ENCODE measurements at regions not wholly inside any gene's neighbourhood (a gene's known extent, or its start where the extent isn't known, plus 50 kb on each side); places are given as distances from the start of the nearest gene placed in this dataset.

DNA sequence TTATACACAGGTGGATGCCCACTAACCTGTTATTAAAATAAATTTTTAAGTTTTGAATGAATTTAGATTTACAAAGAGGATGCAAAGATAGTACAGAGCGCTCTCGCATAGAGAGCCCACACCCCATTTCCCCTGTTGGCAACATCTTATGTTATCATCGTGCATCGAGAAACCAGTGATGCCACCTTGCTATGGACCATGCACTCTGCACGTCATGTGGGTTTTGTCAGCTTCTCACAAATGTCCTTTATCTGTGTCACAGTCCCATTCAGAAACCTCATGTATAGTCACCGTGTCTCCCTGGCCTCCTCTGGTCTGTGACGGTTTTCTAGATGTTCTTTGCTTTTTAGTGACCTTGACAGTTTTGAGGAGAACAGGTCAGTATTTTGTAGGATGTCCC is 60.0 kb downstream of the ING1 start:
- CTCF ChIA-PET: no interaction called here
- H3K36me3 Mint-ChIP-seq: no peaks in the 10 kb centered on the region
- H3K4me1 Mint-ChIP-seq: no peaks in the 10 kb centered on the region

DNA sequence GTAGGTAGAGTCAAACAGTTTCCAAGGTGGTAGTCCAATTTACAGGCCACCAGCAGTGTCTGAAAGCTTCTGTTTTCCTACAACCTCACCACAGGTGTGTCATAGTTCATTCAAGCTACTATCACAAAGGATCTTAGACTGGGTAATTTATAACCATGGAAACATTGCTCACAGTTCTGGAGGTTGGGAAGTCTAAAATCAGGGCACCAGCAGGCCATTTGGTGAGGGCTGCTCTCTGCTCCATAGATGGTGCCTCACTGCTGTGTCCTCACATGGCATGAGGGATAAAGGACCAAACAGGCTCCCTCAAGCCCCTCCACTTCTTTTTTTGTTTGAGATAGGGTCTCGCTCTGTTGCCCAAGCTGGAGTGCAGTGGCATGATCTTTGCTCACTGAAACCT is 60.6 kb downstream of the ING1 start:
- H3K9me3 Mint-ChIP-seq: no peaks in the 10 kb centered on the region
- no peaks in the 10 kb centered on the region for H3K36me3 Mint-ChIP-seq
- H3K27me3 Mint-ChIP-seq: peaks cover 36% of the 10 kb centered on the region
- no peak for DNase-seq
- H3K4me1 Mint-ChIP-seq: no peaks in the 10 kb centered on the region
- no peak overlapping the region for H3K27ac Mint-ChIP-seq
- CTCF ChIA-PET: no interaction called here
- no peak overlapping the region for H3K4me3 Mint-ChIP-seq

More for the DNA sequence above, 60.0 kb downstream of the ING1 start:
- H3K27me3 Mint-ChIP-seq: peaks cover 36% of the 10 kb centered on the region
- DNase-seq: no peak
- no peak overlapping the region for H3K4me3 Mint-ChIP-seq
- H3K9me3 Mint-ChIP-seq: no peaks in the 10 kb centered on the region
- no peak overlapping the region for H3K27ac Mint-ChIP-seq

DNA sequence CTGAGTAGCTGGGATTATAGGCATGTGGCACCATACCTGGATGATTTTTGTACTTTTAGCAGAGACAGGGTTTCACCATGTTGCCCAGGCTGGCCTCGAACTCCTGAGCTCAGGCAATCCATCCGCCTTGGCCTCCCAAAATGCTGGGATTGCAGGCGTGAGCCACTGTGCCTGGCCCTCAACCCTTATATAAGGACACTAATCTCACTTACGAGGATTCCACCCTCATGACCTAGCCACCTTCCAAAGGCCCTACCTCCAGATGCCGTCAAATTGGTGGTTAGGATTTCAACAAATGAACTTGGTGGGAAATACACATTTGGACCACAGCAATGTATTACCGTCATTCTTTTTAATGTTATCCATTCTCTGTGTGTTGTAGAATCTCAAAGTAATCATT is 61.0 kb downstream of the ING1 start:
- Mint-ChIP-seq H3K36me3 (no peaks in the 10 kb centered on the region), H3K27me3 (peaks cover 36% of the 10 kb centered on the region), H3K4me1 (no peaks in the 10 kb centered on the region), H3K9me3 (no peaks in the 10 kb centered on the region), H3K27ac (no peak overlapping the region), H3K4me3 (no peak overlapping the region)
- CTCF ChIA-PET: no interaction called here
- no peak for DNase-seq

DNA sequence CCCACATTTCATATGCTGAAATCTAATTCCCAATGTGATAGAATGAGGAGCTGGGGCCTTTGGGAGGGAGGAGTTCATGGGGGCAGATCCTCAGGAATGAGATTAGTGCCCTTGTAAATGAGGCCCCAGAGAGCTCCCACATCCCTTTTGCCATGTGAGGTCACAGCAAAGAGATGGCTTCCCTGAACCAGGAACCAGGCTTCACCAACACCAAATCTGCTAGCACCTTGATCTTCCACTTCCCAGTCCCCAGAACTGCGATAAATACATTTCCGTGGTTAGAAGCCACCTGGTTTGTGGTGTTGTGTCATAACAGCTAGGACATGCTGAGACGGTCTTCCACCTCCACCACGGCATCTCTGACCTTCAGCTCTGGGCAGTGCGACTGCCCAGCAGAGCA is 62.1 kb downstream of the ING1 start:
- CTCF ChIA-PET: no interaction called here
- Mint-ChIP-seq H3K27ac (no peak overlapping the region), H3K4me1 (no peaks in the 10 kb centered on the region), H3K27me3 (peaks cover 28% of the 10 kb centered on the region), H3K36me3 (no peaks in the 10 kb centered on the region), H3K4me3 (no peak overlapping the region), H3K9me3 (no peaks in the 10 kb centered on the region)
- DNase-seq: no peak

DNA sequence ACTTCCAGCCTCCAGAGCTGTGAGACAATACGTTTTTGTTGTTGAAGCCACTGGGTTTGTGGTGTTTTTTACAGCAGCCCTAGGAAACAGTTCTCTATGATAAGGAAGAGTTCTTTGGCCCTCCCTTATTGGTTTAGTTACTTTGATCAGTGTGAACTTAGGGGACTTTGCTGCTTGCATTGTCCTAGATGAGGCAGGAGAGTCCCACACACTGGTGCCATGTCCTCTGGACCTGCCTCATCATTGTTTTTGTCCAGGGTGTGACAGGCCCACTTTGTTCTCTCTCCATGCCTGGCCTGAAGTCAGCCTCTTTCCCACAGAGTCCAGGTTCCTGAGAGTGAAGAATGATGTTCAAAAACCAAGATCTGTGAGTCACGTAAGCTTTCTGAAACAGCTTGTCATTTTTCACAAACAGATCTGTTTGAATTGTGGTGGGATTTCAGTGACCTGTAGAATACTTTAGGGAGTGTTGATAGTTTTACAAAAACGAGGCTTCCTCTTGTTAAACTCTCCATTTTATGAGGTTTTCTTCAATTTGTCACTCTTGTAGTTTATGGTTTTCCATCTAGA is 63.8 kb downstream of the ING1 start:
- Mint-ChIP-seq H3K27ac (no peak overlapping the region), H3K27me3 (peaks cover 29% of the 10 kb centered on the region), H3K4me1 (no peaks in the 10 kb centered on the region), H3K9me3 (peaks cover under 1% of the 10 kb centered on the region), H3K36me3 (no peaks in the 10 kb centered on the region), H3K4me3 (no peak overlapping the region)
- CTCF ChIA-PET: no interaction called here
- DNase-seq: no peak

DNA sequence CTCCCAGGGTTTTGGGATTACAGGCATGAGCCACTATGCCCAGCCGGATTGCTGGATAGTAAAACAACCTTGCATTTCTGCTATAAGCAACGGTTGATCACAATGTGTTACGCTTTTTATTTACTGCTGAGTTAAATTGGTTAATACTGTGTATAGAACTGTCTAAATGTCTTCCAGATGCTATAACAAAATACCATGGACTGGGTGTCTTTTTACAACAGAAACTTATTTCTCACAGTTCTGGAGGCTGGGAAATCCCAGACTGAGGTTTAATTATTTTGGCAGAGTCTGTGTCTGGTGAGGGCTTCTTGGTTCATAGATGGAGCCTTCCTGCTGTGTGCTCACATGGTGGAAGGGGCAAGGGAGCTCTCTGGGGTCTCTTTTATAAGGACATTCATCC is 65.5 kb downstream of the ING1 start:
- DNase-seq: no peak
- no peak overlapping the region for H3K27ac Mint-ChIP-seq
- peaks cover 12% of the 10 kb centered on the region for H3K9me3 Mint-ChIP-seq

DNA sequence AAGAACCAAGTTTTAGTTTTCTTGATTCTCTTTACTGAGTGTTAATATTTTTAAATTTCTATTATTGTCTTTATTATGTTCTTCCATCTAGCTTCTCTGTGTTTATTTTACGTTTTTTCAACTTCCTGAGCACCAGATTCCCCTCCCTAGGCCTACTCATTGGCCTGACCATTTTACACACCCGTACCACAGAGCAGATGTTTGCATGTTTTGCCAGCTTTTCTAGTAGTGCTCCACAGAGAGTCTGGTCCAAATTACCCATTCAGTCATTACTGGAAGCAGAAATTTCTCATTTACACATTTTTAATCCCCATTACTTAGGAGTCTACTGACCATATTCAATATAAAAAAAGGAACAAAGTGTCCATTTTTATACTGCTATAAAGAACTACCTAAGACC is 66.9 kb downstream of the ING1 start:
- Mint-ChIP-seq H3K4me3 (no peak overlapping the region), H3K4me1 (no peaks in the 10 kb centered on the region), H3K9me3 (peaks cover 12% of the 10 kb centered on the region), H3K27ac (no peak overlapping the region), H3K36me3 (no peaks in the 10 kb centered on the region), H3K27me3 (peaks cover 30% of the 10 kb centered on the region)
- DNase-seq: no peak
- CTCF ChIA-PET: interaction anchor here (0.6 kb wide), 1 partner anchor 28 kb away, joined by 3 read pairs; no protein-coding TSS in a partner anchor

More for the DNA sequence above, 65.5 kb downstream of the ING1 start:
- no peaks in the 10 kb centered on the region for H3K36me3 Mint-ChIP-seq
- CTCF ChIA-PET: no interaction called here
- H3K4me3 Mint-ChIP-seq: no peak overlapping the region
- H3K4me1 Mint-ChIP-seq: no peaks in the 10 kb centered on the region
- H3K27me3 Mint-ChIP-seq: peaks cover 35% of the 10 kb centered on the region

- peaks cover 35% of the 10 kb centered on the region for H3K27me3 Mint-ChIP-seq
- H3K9me3 Mint-ChIP-seq: peaks cover 12% of the 10 kb centered on the region
- no peaks in the 10 kb centered on the region for H3K36me3 Mint-ChIP-seq
- no peak overlapping the region for H3K4me3 Mint-ChIP-seq
- no peaks in the 10 kb centered on the region for H3K4me1 Mint-ChIP-seq
- no peak for DNase-seq
- CTCF ChIA-PET: no interaction called here
- H3K27ac Mint-ChIP-seq: no peak overlapping the region
Measured at GRCh38 chr13:110782185-110782584, 68.7 kb downstream of the ING1 start.

DNA sequence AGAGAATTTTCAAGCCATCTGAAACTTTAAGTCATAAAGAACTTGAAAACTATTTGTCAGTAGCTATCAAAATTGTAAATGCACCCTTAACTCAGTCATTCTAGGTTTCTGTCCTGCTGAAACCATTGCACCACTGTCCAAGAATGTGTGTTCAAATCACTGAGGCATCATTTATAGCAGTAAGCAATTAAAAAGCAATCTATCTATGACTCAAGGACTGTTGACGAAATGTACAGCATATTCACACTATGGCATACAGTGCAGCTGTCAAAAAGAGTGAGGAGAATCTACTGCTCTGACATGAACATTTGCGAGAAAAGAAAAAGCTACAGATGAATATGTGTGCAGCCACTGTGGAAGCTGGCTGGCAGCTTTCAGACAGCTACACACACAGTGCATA is 71.2 kb downstream of the ING1 start:
- Mint-ChIP-seq H3K9me3 (peaks cover 12% of the 10 kb centered on the region), H3K27me3 (peaks cover 38% of the 10 kb centered on the region), H3K36me3 (no peaks in the 10 kb centered on the region), H3K4me3 (no peak overlapping the region), H3K4me1 (no peaks in the 10 kb centered on the region), H3K27ac (no peak overlapping the region)
- CTCF ChIA-PET: no interaction called here
- no peak for DNase-seq

DNA sequence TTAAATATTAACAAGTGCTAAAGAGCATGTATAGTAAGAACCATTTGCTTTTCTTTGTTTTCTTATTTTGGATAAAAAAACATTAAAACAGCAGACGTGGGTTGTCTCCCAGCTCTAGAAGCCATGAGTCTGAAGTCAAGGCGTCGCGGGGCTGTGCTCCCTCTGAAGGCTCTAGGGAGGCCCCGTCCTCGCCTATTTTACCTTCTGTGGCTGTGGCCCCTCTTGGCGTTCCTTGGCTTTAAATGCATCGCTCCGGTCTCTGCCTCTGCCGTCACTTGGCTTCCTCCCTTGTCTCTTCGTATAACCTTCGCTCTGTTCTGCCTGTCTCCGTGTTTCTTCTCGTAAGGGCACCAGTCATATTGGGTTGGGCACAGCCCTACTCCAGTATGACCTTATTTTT is 75.3 kb downstream of the ING1 start:
- H3K9me3 Mint-ChIP-seq: peaks cover 14% of the 10 kb centered on the region
- DNase-seq: no peak

GRCh38 chr13:110789871-110790270 is 76.4 kb downstream of the ING1 start:
- Mint-ChIP-seq H3K9me3 (peaks cover 14% of the 10 kb centered on the region), H3K27me3 (peaks cover 26% of the 10 kb centered on the region), H3K36me3 (no peaks in the 10 kb centered on the region), H3K4me3 (no peak overlapping the region), H3K4me1 (no peaks in the 10 kb centered on the region), H3K27ac (no peak overlapping the region)
- CTCF ChIA-PET: no interaction called here
- no peak for DNase-seq

More for the DNA sequence above, 75.3 kb downstream of the ING1 start:
- Mint-ChIP-seq H3K4me1 (no peaks in the 10 kb centered on the region), H3K27me3 (peaks cover 29% of the 10 kb centered on the region), H3K4me3 (no peak overlapping the region), H3K36me3 (no peaks in the 10 kb centered on the region), H3K27ac (no peak overlapping the region)
- CTCF ChIA-PET: no interaction called here

DNA sequence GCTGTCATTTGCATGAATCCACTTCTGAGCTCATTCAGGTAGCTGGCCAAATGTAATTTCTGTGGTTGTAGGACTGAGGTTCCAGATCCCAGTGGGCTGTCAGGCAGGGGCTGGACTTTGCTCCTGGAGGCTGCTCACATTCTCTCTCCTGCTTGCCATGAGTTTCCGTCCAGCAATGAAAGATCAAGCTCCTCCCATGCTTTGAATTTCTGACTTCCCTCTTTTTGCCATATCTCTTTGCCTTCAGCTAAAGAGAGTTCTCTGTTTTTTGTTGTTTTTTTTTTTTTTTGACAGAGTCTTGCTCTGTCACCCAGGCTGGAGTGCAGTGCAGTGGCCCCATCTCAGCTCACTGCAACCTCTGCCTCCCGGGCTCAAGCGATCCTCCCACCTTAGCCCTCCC is 76.9 kb downstream of the ING1 start:
- H3K4me3 Mint-ChIP-seq: no peak overlapping the region

DNA sequence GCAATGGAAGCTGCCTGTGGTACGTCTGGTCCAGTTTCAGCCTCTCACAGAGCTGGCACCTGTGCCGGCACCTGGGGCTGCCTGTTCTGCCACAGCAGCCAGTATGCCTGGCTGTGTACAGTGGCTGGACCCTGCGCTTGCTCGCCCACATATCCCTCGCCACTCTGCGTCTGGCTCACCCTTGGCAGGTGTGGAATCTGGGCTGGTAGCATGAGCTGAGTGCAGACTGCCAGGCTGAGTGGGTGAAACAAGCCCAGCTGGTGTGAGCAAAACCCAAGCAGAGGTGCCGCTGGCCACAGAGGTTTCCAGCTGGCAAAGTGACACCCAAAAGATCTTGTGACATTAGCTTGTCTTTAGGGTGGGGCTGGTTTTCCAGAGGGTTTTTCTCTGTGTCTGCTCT is 80.7 kb downstream of the ING1 start:
- Mint-ChIP-seq H3K4me1 (peaks cover 2% of the 10 kb centered on the region), H3K9me3 (peaks cover 14% of the 10 kb centered on the region)
- CTCF ChIA-PET: interaction anchor here (0.5 to 1.5 kb wide), 4 partner anchors 24 to 161 kb away, joined by 3 to 5 read pairs (median 3); no protein-coding TSS in a partner anchor

More for the DNA sequence above, 76.9 kb downstream of the ING1 start:
- no peaks in the 10 kb centered on the region for H3K4me1 Mint-ChIP-seq
- H3K9me3 Mint-ChIP-seq: peaks cover 14% of the 10 kb centered on the region
- no peak for DNase-seq
- CTCF ChIA-PET: no interaction called here
- peaks cover 29% of the 10 kb centered on the region for H3K27me3 Mint-ChIP-seq
- no peaks in the 10 kb centered on the region for H3K36me3 Mint-ChIP-seq
- no peak overlapping the region for H3K27ac Mint-ChIP-seq

DNA sequence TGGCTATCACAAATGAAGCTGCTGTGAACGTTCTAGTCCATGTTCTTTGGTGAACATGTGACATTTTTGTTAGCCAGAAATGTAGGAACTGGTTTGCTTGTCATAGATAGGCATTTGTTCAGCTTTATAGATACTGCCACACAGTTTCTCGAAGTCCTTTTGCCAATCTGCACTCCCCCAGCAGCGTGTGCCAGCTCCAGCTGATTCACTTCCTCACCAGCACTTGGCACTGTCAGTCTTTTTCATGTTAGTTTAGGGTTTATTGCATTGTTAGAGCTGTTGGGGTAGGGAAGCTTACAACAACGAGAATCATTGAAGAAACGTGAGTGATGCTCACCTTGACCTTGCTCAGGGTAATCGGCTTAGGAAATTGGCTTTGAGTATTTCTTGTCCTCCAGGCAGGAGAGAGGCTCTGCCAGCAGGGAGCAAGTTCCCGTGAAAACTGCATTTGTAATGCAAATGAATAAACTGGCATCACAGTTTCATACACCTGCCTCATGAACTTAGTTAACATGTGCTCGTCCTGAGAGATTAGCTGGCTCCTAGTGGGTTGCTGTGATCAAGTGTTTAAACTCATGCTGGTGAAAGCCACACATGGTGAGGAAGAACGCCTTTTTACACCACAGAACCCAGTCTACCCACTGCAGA is 83.9 kb downstream of the ING1 start:
- no peak for DNase-seq
- peaks cover 60% of the 10 kb centered on the region for H3K27me3 Mint-ChIP-seq
- CTCF ChIA-PET: no interaction called here
- H3K4me3 Mint-ChIP-seq: no peak overlapping the region
- H3K27ac Mint-ChIP-seq: no peak overlapping the region
- peaks cover 10% of the 10 kb centered on the region for H3K4me1 Mint-ChIP-seq
- peaks cover 7% of the 10 kb centered on the region for H3K9me3 Mint-ChIP-seq
- H3K36me3 Mint-ChIP-seq: no peaks in the 10 kb centered on the region

More for the DNA sequence above, 80.7 kb downstream of the ING1 start:
- H3K27ac Mint-ChIP-seq: no peak overlapping the region
- H3K36me3 Mint-ChIP-seq: no peaks in the 10 kb centered on the region
- H3K4me3 Mint-ChIP-seq: no peak overlapping the region
- no peak for DNase-seq
- peaks cover 42% of the 10 kb centered on the region for H3K27me3 Mint-ChIP-seq
